MM.1S (cell line): ENCODE measurements at regions not wholly inside any gene's neighbourhood (a gene's known extent, or its start where the extent isn't known, plus 50 kb on each side); places are given as distances from the start of the nearest gene placed in this dataset.

Experiments used
- DNase-seq: peaks from one replicate; pipeline ENCODE4 v3.0.0-alpha.2; 2015
- H2AFZ ChIP-seq: fragments of 300-600 bp; sonication (generic); 2 replicates; pipeline ENCODE4 v1.6.0; 2016; ENCODE audit warnings: antibody characterized with exemption, low read length
- H3F3A ChIP-seq: fragments of 300-600 bp; sonication (generic); 2 replicates; pipeline ENCODE4 v1.6.1; 2016; ENCODE audit warnings: mild to moderate bottlenecking, antibody characterized with exemption, low read length, moderate library complexity, mixed read lengths; ENCODE audit not compliant: insufficient read depth
- H3K27ac ChIP-seq: fragments of 300-600 bp; sonication (generic); 2 replicates; pipeline ENCODE4 v1.5.1; 2016; ENCODE audit warnings: mild to moderate bottlenecking, low read length
- H3K27me3 ChIP-seq: fragments of 300-600 bp; sonication (generic); replicated peaks from 2 replicates; pipeline ENCODE4 v1.6.0; 2016; ENCODE audit warnings: low read length; ENCODE audit not compliant: insufficient read depth
- H3K36me3 ChIP-seq: fragments of 300-600 bp; sonication (generic); replicated peaks from 2 replicates; pipeline ENCODE4 v1.6.1; 2016; ENCODE audit warnings: mild to moderate bottlenecking, low read length, mixed read lengths; ENCODE audit not compliant: insufficient read depth
- H3K4me1 ChIP-seq: fragments of 300-600 bp; sonication (generic); 2 replicates; pipeline ENCODE4 v1.6.1; 2016; ENCODE audit warnings: low read length, mixed read lengths
- H3K4me2 ChIP-seq: fragments of 300-600 bp; sonication (generic); 2 replicates; pipeline ENCODE4 v1.6.0; 2016; ENCODE audit warnings: low read depth, low read length
- H3K4me3 ChIP-seq: fragments of 300-600 bp; sonication (generic); 2 replicates; pipeline ENCODE4 v1.5.1; 2016; ENCODE audit warnings: low read length, mixed read lengths
- H3K79me2 ChIP-seq: fragments of 300-600 bp; sonication (generic); 2 replicates; pipeline ENCODE4 v1.6.1; 2016; ENCODE audit warnings: mixed run types, low read length, mixed read lengths
- H3K9ac ChIP-seq: fragments of 300-600 bp; sonication (generic); 2 replicates; pipeline ENCODE4 v1.6.1; 2016; ENCODE audit warnings: low read length, mixed read lengths
- H3K9me2 ChIP-seq: fragments of 300-600 bp; sonication (generic); replicated peaks from 2 replicates; pipeline ENCODE4 v1.6.1; 2016; ENCODE audit warnings: mild to moderate bottlenecking, low read length, mixed read lengths; ENCODE audit not compliant: insufficient read depth
- H3K9me3 ChIP-seq: fragments of 300-600 bp; sonication (generic); replicated peaks from 2 replicates; pipeline ENCODE4 v1.6.1; 2016; ENCODE audit warnings: mild to moderate bottlenecking, low read length, mixed read lengths; ENCODE audit not compliant: insufficient read depth
- H4K20me1 ChIP-seq: fragments of 300-600 bp; sonication (generic); 2 replicates; pipeline ENCODE4 v1.6.1; 2016; ENCODE audit warnings: mild to moderate bottlenecking, low read length, moderate library complexity, mixed read lengths; ENCODE audit not compliant: insufficient read depth
- CTCF ChIP-seq: fragments of 300-600 bp; sonication (generic); IDR thresholded peaks from 2 replicates; pipeline ENCODE4 v1.5.1; 2016; ENCODE audit warnings: antibody characterized with exemption, low read length, mixed read lengths
- EZH2 ChIP-seq: fragments of 300-600 bp; sonication (generic); optimal IDR thresholded peaks from 2 replicates; pipeline ENCODE3; 2017; ENCODE audit warnings: low read depth, mild to moderate bottlenecking, antibody characterized with exemption, low read length, mixed read lengths
- EZH2phosphoT487 ChIP-seq: fragments of 300-600 bp; sonication (generic); IDR thresholded peaks from 2 replicates; pipeline ENCODE4 v1.6.1; 2018; ENCODE audit warnings: antibody characterized with exemption, low read length

GRCh38 chr11:94673951-94674491 is 94.1 kb upstream of the AMOTL1 start:
- H3K36me3 ChIP-seq = no peaks in the 10 kb centered on the region

GRCh38 chr11:94675239-94675638 is 92.9 kb upstream of the AMOTL1 start:
- H3K4me1 ChIP-seq = no peaks in the 10 kb centered on the region
- no peak for DNase-seq
- no peaks in the 10 kb centered on the region for H3K36me3 ChIP-seq
- H3K9me2 ChIP-seq = no peaks in the 10 kb centered on the region
- no peak overlapping the region for H2AFZ ChIP-seq
- no peak overlapping the region for H3K27ac ChIP-seq
- H3K4me2 ChIP-seq = no peak overlapping the region
- H4K20me1 ChIP-seq = no peaks in the 10 kb centered on the region
- no peaks in the 10 kb centered on the region for H3K9me3 ChIP-seq
- no peak overlapping the region for H3K4me3 ChIP-seq
- no peak for TF ChIP-seq EZH2
- no peak for TF ChIP-seq CTCF
- TF ChIP-seq EZH2phosphoT487 = no peak
- H3K27me3 ChIP-seq = no peaks in the 10 kb centered on the region
- no peak overlapping the region for H3K9ac ChIP-seq
- H3K79me2 ChIP-seq = no peaks in the 10 kb centered on the region
- no peaks in the 10 kb centered on the region for H3F3A ChIP-seq

More at GRCh38 chr11:94673951-94674491, 94.1 kb upstream of the AMOTL1 start:
- no peak for DNase-seq
- TF ChIP-seq EZH2 (no peak), CTCF (no peak), EZH2phosphoT487 (no peak)
- Histone ChIP-seq H3K9ac (no peak overlapping the region), H3K4me3 (no peak overlapping the region), H3K4me2 (no peak overlapping the region), H3F3A (no peaks in the 10 kb centered on the region), H3K79me2 (no peaks in the 10 kb centered on the region), H3K9me3 (no peaks in the 10 kb centered on the region), H3K9me2 (no peaks in the 10 kb centered on the region), H4K20me1 (no peaks in the 10 kb centered on the region), H2AFZ (no peak overlapping the region), H3K27ac (no peak overlapping the region), H3K4me1 (no peaks in the 10 kb centered on the region), H3K27me3 (no peaks in the 10 kb centered on the region)

- Histone ChIP-seq H3K4me3 (no peak overlapping the region), H3K4me2 (no peak overlapping the region), H3K9me3 (no peaks in the 10 kb centered on the region), H2AFZ (no peak overlapping the region), H3K9me2 (no peaks in the 10 kb centered on the region), H3K27ac (no peak overlapping the region), H4K20me1 (no peaks in the 10 kb centered on the region), H3K9ac (no peak overlapping the region), H3K27me3 (no peaks in the 10 kb centered on the region), H3K4me1 (no peaks in the 10 kb centered on the region), H3K79me2 (no peaks in the 10 kb centered on the region), H3F3A (no peaks in the 10 kb centered on the region), H3K36me3 (no peaks in the 10 kb centered on the region)
- TF ChIP-seq CTCF (no peak), EZH2 (no peak), EZH2phosphoT487 (no peak)
- DNase-seq = no peak
Measured at GRCh38 chr11:94675813-94676212, 92.3 kb upstream of the AMOTL1 start.
